HG03045 (cell line): ENCODE measurements at regions not wholly inside any gene's neighbourhood (a gene's known extent, or its start where the extent isn't known, plus 50 kb on each side); places are given as distances from the start of the nearest gene placed in this dataset.

Experiments
- ATAC-seq: cut with Tn5 transposase; IDR thresholded peaks from one replicate; pipeline ENCODE4 v1.9.1; 2021; ENCODE audit warnings: mild to moderate bottlenecking, moderate library complexity; ENCODE audit not compliant: unreplicated experiment

DNA sequence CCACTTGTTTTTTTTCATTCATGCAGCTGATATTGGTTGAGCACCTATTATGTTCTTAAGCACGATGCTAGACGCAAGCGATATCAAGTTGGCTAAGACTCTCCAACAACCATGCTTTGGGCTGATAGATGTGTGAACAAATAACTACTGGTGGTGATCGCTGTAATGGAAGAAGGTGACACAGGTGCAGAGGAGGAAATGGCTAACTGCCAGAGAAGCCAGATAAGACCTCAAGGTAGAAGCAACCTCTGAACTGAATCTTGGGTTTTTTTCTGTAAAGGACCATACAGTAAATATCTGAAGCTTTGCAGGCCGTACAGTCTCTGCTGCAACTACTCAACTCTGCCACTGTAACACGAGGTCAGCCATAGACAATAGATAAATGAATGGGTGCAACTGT, 97.9 kb downstream of the C17orf67 start:
- ATAC-seq: no peak

DNA sequence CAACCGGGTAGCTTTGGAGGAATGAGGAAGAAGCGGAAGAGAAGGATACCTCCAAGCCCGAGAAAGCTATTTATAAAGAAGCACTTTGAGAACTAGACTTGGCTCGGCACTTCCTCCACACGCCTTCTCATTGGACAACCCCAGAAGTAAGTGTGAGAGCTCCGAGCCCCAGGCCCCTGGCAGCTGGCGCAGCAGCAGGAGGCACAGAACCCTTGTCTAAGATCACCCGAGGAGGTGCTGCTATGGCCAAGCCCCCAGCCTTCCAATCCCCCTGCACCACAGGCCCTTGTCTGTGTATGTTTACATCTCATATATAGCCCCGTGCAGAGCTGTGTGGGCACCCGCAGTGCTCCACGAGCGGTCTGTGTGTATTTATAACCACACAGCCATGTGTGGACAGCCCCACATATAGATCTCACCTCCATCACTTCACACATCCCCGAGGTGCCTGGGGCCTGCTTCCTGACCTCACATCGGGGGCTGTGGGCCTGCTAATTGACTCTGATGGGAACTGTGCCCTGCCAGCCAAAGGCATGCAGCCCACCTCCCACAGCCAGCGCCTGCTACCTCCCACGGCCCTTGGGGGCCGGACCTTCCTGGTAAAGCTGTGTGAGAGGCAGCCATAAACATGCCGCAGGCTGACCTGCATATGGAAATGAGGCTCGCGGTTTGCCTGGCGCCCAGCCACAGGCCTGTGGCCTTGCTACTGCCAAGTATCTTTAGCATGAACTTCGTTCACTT, 96.1 kb downstream of the C17orf67 start:
- no peak for ATAC-seq

DNA sequence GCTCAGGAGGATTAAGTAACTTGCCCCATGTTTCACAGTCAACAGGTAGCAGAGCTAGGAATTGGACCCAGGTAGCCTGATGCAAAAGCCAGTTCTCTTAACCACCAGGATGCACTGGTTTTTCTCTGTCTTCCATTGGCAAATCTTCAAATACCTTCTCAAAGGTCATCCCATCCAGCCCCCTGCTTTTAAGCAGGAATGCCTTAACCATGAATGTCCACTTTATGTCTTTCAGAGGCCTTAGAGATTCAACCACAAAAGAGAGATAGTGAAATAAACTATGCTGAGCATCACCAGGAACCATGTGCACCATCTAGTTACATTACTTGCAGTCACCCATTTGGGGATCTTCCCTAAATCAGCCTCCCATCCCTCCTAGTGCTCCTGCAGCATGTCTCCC, 94.3 kb downstream of the C17orf67 start:
- ATAC-seq: no peak

DNA sequence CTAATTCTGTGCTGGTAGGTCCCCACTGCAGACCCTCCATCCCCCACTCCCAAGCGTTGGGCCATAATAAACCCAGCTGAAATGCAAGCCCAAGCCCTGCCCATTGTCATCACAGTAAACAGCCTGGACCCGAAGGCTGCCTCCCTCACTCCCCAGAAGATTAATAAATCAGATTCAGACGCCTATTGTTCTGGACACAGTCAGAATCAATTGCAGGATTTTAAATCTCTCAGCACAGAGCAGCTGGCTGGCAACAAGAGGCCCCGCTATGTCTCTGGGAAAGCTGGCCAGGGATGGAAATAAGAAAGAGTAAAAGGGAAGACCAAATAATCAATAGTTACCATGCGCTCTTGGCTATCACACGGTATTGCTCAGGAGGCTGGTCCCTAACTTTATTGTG, 93.9 kb downstream of the C17orf67 start:
- ATAC-seq: no peak

DNA sequence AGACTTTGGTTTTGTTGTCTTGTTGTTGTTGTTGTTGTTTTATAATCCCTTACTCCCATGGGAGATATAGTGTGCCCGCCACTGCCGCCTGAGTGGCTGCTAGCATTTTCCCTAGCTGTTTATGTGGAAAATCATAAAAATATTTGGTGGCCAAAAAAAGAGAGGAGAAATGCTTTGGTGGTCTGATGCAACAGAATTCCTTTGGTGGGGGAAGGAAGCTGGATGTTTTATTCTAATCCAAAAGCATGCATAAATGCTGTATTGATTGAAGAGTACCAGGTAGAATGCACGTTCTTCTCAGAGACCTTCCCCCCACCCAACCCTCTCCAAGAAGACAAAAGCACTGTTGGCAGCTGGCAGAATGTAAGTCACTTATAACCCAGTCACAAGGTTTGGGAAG, 93.2 kb downstream of the C17orf67 start:
- no peak for ATAC-seq
